ENCODE measurements at regions not wholly inside any gene's neighbourhood (a gene's known extent, or its start where the extent isn't known, plus 50 kb on each side); places are given as distances from the start of the nearest gene placed in this dataset.
"Not testable (repeated sequence)": the region's sequence is repeated elsewhere in the genome, so short reads cannot be mapped to it uniquely, and the experiment has no call there.

- DNase-seq, result peak; percentile 68
Observed at GRCh38 chr3:143901105-143901504, 52.8 kb upstream of the SLC9A9 start.

- DNase-seq, result no peak
Observed at GRCh38 chr3:143902210-143902609, 53.9 kb upstream of the SLC9A9 start.

GRCh38 chr3:143910756-143911155 is 60.9 kb upstream of the DIPK2A start:
- DNase-seq, result no peak

GRCh38 chr3:143914257-143914656 is 57.4 kb upstream of the DIPK2A start:
- no peak for DNase-seq

GRCh38 chr3:143918848-143919247 is 52.8 kb upstream of the DIPK2A start:
- DNase-seq, result no peak

- not testable (repeated sequence) for DNase-seq
Observed at GRCh38 chr3:143921176-143921575, 50.4 kb upstream of the DIPK2A start.
